ENCODE measurements at regions not wholly inside any gene's neighbourhood (a gene's known extent, or its start where the extent isn't known, plus 50 kb on each side); places are given as distances from the start of the nearest gene placed in this dataset.

GRCh38 chr4:180098586-180098985 lies 2144.6 kb upstream of the TENM3 start:
- H3K9me3 ChIP-seq: no peaks in the 10 kb centered on the region
- no peak overlapping the region for H3K27ac ChIP-seq
- H3K4me3 ChIP-seq: no peak overlapping the region
- H3K27me3 ChIP-seq: no peaks in the 10 kb centered on the region
- intact Hi-C loops (cut with DNase I): no loop called here
- H3K4me1 ChIP-seq: no peaks in the 10 kb centered on the region
- TF ChIP-seq, protein P1, sequence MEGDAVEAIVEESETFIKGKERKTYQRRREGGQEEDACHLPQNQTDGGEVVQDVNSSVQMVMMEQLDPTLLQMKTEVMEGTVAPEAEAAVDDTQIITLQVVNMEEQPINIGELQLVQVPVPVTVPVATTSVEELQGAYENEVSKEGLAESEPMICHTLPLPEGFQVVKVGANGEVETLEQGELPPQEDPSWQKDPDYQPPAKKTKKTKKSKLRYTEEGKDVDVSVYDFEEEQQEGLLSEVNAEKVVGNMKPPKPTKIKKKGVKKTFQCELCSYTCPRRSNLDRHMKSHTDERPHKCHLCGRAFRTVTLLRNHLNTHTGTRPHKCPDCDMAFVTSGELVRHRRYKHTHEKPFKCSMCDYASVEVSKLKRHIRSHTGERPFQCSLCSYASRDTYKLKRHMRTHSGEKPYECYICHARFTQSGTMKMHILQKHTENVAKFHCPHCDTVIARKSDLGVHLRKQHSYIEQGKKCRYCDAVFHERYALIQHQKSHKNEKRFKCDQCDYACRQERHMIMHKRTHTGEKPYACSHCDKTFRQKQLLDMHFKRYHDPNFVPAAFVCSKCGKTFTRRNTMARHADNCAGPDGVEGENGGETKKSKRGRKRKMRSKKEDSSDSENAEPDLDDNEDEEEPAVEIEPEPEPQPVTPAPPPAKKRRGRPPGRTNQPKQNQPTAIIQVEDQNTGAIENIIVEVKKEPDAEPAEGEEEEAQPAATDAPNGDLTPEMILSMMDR (IDR thresholded peaks at IDR 0.05): no peak
- H3K36me3 ChIP-seq: no peaks in the 10 kb centered on the region
- DNase-seq: no peak
- ATAC-seq: no peak

- no peaks in the 10 kb centered on the region for H3K9me3 ChIP-seq
- TF ChIP-seq, protein P1 (IDR thresholded peaks at IDR 0.05): no peak
- H3K27me3 ChIP-seq: no peaks in the 10 kb centered on the region
- intact Hi-C loops (cut with DNase I): no loop called here
- H3K4me1 ChIP-seq: no peaks in the 10 kb centered on the region
- DNase-seq (no peak), ATAC-seq (no peak)
- H3K4me3 ChIP-seq: no peak overlapping the region
- H3K27ac ChIP-seq: no peak overlapping the region
- H3K36me3 ChIP-seq: no peaks in the 10 kb centered on the region
These were observed 2143.2 kb upstream of the TENM3 start for GRCh38 chr4:180099957-180100356.

GRCh38 chr4:180100433-180101344 lies 2142.5 kb upstream of the TENM3 start:
- no peaks in the 10 kb centered on the region for H3K9me3 ChIP-seq
- TF ChIP-seq, protein P1 (IDR thresholded peaks at IDR 0.05): no peak
- no peaks in the 10 kb centered on the region for H3K27me3 ChIP-seq
- intact Hi-C loops (cut with DNase I): no loop called here
- no peak overlapping the region for H3K4me3 ChIP-seq
- H3K27ac ChIP-seq: no peak overlapping the region
- ATAC-seq (no peak), DNase-seq (peak in 1 of 4 donors; percentile 41)
- H3K4me1 ChIP-seq: no peaks in the 10 kb centered on the region
- no peaks in the 10 kb centered on the region for H3K36me3 ChIP-seq

- peak in 1 of 4 donors; percentile 46 for DNase-seq
- intact Hi-C loops (cut with DNase I): no loop called here
- ATAC-seq: no peak
- no peak overlapping the region for H3K4me3 ChIP-seq
- no peaks in the 10 kb centered on the region for H3K4me1 ChIP-seq
- no peaks in the 10 kb centered on the region for H3K36me3 ChIP-seq
- no peak overlapping the region for H3K27ac ChIP-seq
- H3K27me3 ChIP-seq: no peaks in the 10 kb centered on the region
- TF ChIP-seq, protein P1 (IDR thresholded peaks at IDR 0.05): no peak
- no peaks in the 10 kb centered on the region for H3K9me3 ChIP-seq
These were observed 2141.7 kb upstream of the TENM3 start for GRCh38 chr4:180101348-180102083.

- ATAC-seq: no peak
- intact Hi-C loops (cut with DNase I): no loop called here
- H3K4me1 ChIP-seq: no peaks in the 10 kb centered on the region
- no peaks in the 10 kb centered on the region for H3K9me3 ChIP-seq
- H3K27me3 ChIP-seq: no peaks in the 10 kb centered on the region
- no peak overlapping the region for H3K27ac ChIP-seq
- TF ChIP-seq, protein P1 (IDR thresholded peaks at IDR 0.05): no peak
- DNase-seq: no peak
- H3K4me3 ChIP-seq: no peak overlapping the region
- no peaks in the 10 kb centered on the region for H3K36me3 ChIP-seq
These were observed 2139.4 kb upstream of the TENM3 start for GRCh38 chr4:180103794-180104193.
